MM.1S (cell line): ENCODE measurements at regions not wholly inside any gene's neighbourhood (a gene's known extent, or its start where the extent isn't known, plus 50 kb on each side); places are given as distances from the start of the nearest gene placed in this dataset.

ENCODE experiments used
- DNase-seq: peaks from one replicate; pipeline ENCODE4 v3.0.0-alpha.2; 2015
- H2AFZ ChIP-seq: fragments of 300-600 bp; sonication (generic); 2 replicates; pipeline ENCODE4 v1.6.0; 2016; ENCODE audit warnings: antibody characterized with exemption, low read length
- H3F3A ChIP-seq: fragments of 300-600 bp; sonication (generic); 2 replicates; pipeline ENCODE4 v1.6.1; 2016; ENCODE audit warnings: mild to moderate bottlenecking, antibody characterized with exemption, low read length, moderate library complexity, mixed read lengths; ENCODE audit not compliant: insufficient read depth
- H3K27ac ChIP-seq: fragments of 300-600 bp; sonication (generic); 2 replicates; pipeline ENCODE4 v1.5.1; 2016; ENCODE audit warnings: mild to moderate bottlenecking, low read length
- H3K27me3 ChIP-seq: fragments of 300-600 bp; sonication (generic); replicated peaks from 2 replicates; pipeline ENCODE4 v1.6.0; 2016; ENCODE audit warnings: low read length; ENCODE audit not compliant: insufficient read depth
- H3K36me3 ChIP-seq: fragments of 300-600 bp; sonication (generic); replicated peaks from 2 replicates; pipeline ENCODE4 v1.6.1; 2016; ENCODE audit warnings: mild to moderate bottlenecking, low read length, mixed read lengths; ENCODE audit not compliant: insufficient read depth
- H3K4me1 ChIP-seq: fragments of 300-600 bp; sonication (generic); 2 replicates; pipeline ENCODE4 v1.6.1; 2016; ENCODE audit warnings: low read length, mixed read lengths
- H3K4me2 ChIP-seq: fragments of 300-600 bp; sonication (generic); 2 replicates; pipeline ENCODE4 v1.6.0; 2016; ENCODE audit warnings: low read depth, low read length
- H3K4me3 ChIP-seq: fragments of 300-600 bp; sonication (generic); 2 replicates; pipeline ENCODE4 v1.5.1; 2016; ENCODE audit warnings: low read length, mixed read lengths
- H3K79me2 ChIP-seq: fragments of 300-600 bp; sonication (generic); 2 replicates; pipeline ENCODE4 v1.6.1; 2016; ENCODE audit warnings: mixed run types, low read length, mixed read lengths
- H3K9ac ChIP-seq: fragments of 300-600 bp; sonication (generic); 2 replicates; pipeline ENCODE4 v1.6.1; 2016; ENCODE audit warnings: low read length, mixed read lengths
- H3K9me2 ChIP-seq: fragments of 300-600 bp; sonication (generic); replicated peaks from 2 replicates; pipeline ENCODE4 v1.6.1; 2016; ENCODE audit warnings: mild to moderate bottlenecking, low read length, mixed read lengths; ENCODE audit not compliant: insufficient read depth
- H3K9me3 ChIP-seq: fragments of 300-600 bp; sonication (generic); replicated peaks from 2 replicates; pipeline ENCODE4 v1.6.1; 2016; ENCODE audit warnings: mild to moderate bottlenecking, low read length, mixed read lengths; ENCODE audit not compliant: insufficient read depth
- H4K20me1 ChIP-seq: fragments of 300-600 bp; sonication (generic); 2 replicates; pipeline ENCODE4 v1.6.1; 2016; ENCODE audit warnings: mild to moderate bottlenecking, low read length, moderate library complexity, mixed read lengths; ENCODE audit not compliant: insufficient read depth
- CTCF ChIP-seq: fragments of 300-600 bp; sonication (generic); IDR thresholded peaks from 2 replicates; pipeline ENCODE4 v1.5.1; 2016; ENCODE audit warnings: antibody characterized with exemption, low read length, mixed read lengths
- EZH2 ChIP-seq: fragments of 300-600 bp; sonication (generic); optimal IDR thresholded peaks from 2 replicates; pipeline ENCODE3; 2017; ENCODE audit warnings: low read depth, mild to moderate bottlenecking, antibody characterized with exemption, low read length, mixed read lengths
- EZH2phosphoT487 ChIP-seq: fragments of 300-600 bp; sonication (generic); IDR thresholded peaks from 2 replicates; pipeline ENCODE4 v1.6.1; 2018; ENCODE audit warnings: antibody characterized with exemption, low read length

DNA sequence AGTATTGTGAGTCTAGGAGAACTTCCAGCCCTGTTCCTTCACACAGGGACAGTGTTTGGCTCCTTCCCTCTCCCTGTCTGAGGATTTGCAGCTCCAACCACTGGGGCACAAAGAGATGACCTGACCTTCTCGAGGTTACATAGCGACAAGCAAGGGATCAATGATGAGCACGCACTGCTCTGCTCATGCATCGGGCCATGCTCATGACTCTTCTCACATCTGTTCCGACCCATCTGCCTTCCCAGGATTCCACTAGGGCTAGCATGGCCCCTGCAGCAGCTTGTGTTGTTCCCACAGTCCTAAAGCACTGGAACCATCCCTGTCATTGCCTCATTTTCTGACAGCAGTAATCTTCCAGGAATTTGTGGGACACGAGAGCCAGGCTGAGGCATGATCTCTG lies 78.8 kb upstream of the ARHGAP28 start:
- H3K9ac ChIP-seq = no peak overlapping the region
- no peak for DNase-seq
- H3K9me2 ChIP-seq = no peaks in the 10 kb centered on the region
- no peaks in the 10 kb centered on the region for H3K27me3 ChIP-seq
- no peaks in the 10 kb centered on the region for H4K20me1 ChIP-seq
- no peaks in the 10 kb centered on the region for H3K79me2 ChIP-seq
- H3K9me3 ChIP-seq = no peaks in the 10 kb centered on the region
- no peak overlapping the region for H3K4me3 ChIP-seq
- H2AFZ ChIP-seq = no peak overlapping the region
- H3K4me2 ChIP-seq = no peak overlapping the region
- H3F3A ChIP-seq = no peaks in the 10 kb centered on the region
- no peaks in the 10 kb centered on the region for H3K4me1 ChIP-seq
- no peak overlapping the region for H3K27ac ChIP-seq
- H3K36me3 ChIP-seq = no peaks in the 10 kb centered on the region
- TF ChIP-seq EZH2phosphoT487 = no peak
- TF ChIP-seq EZH2 = no peak
- no peak for TF ChIP-seq CTCF

- Histone ChIP-seq H3K9ac (no peak overlapping the region), H4K20me1 (no peaks in the 10 kb centered on the region), H3K36me3 (no peaks in the 10 kb centered on the region), H3K4me1 (no peaks in the 10 kb centered on the region), H3F3A (no peaks in the 10 kb centered on the region), H3K4me2 (no peak overlapping the region), H3K27ac (no peak overlapping the region), H3K4me3 (no peak overlapping the region), H3K9me3 (no peaks in the 10 kb centered on the region), H2AFZ (no peak overlapping the region), H3K27me3 (no peaks in the 10 kb centered on the region), H3K9me2 (no peaks in the 10 kb centered on the region), H3K79me2 (no peaks in the 10 kb centered on the region)
- TF ChIP-seq CTCF = no peak
- TF ChIP-seq EZH2phosphoT487 = no peak
- TF ChIP-seq EZH2 = no peak
- DNase-seq = no peak
Observed at GRCh38 chr18:6652098-6652497, 77.4 kb upstream of the ARHGAP28 start.

- H3K9ac ChIP-seq = no peak overlapping the region
- DNase-seq = no peak
- H4K20me1 ChIP-seq = no peaks in the 10 kb centered on the region
- no peaks in the 10 kb centered on the region for H3K79me2 ChIP-seq
- no peak overlapping the region for H2AFZ ChIP-seq
- H3K4me3 ChIP-seq = no peak overlapping the region
- no peak overlapping the region for H3K4me2 ChIP-seq
- no peaks in the 10 kb centered on the region for H3K9me3 ChIP-seq
- TF ChIP-seq EZH2 = no peak
- no peak for TF ChIP-seq CTCF
- no peak for TF ChIP-seq EZH2phosphoT487
- H3F3A ChIP-seq = no peaks in the 10 kb centered on the region
- no peaks in the 10 kb centered on the region for H3K36me3 ChIP-seq
- no peaks in the 10 kb centered on the region for H3K9me2 ChIP-seq
- H3K4me1 ChIP-seq = no peaks in the 10 kb centered on the region
- H3K27me3 ChIP-seq = no peaks in the 10 kb centered on the region
- no peak overlapping the region for H3K27ac ChIP-seq
Observed at GRCh38 chr18:6653880-6654279, 75.6 kb upstream of the ARHGAP28 start.
